ENCODE measurements at regions not wholly inside any gene's neighbourhood (a gene's known extent, or its start where the extent isn't known, plus 50 kb on each side); places are given as distances from the start of the nearest gene placed in this dataset.
"Not testable (repeated sequence)": the region's sequence is repeated elsewhere in the genome, so short reads cannot be mapped to it uniquely, and the experiment has no call there.

DNA sequence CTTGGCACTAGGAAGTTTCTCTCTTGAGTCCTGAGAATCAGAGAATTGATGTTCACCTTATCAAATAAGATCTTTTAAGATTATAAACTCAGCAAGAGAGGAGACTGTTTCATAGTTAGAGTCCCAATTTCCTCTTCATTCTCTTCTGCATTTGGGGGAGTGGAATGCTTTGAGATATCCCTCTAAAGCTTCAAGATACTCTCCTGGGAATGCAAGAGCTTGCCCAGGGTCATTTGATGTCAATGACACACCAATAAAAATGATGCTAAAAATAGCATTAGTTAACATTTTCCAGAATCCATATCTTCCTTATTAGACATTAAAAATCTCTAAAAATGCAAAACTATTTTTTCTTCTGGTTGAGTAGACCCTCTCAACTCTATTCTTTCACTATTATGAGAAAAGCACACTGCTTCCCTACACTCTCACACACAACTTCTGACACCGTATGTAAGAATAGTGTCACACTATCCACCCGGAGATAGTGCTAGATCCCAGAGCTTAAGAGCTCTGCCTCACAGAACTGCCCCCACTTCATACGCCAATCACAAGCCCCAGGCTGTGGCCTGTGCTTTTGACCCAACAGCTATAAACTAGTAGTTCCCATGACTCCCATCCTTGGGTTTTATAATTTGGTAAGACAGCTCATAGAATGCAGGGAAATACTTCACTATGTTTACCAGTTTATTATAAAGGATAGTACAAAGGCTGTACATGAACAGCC lies 399.9 kb upstream of the RUNX1 start:
- Histone ChIP-seq H3K4me1 (ENCODE audit: control insufficient read depth, insufficient read depth, low read length) (no peaks in the 10 kb centered on the region), H3K4me3 (ENCODE audit: low read length) (no peak overlapping the region), H3K9me3 (ENCODE audit: control insufficient read depth, insufficient read depth, low read length) (no peaks in the 10 kb centered on the region), H3K27ac (ENCODE audit: low read length) (no peak overlapping the region), H3K27me3 (ENCODE audit: control insufficient read depth, insufficient read depth, low read length) (no peaks in the 10 kb centered on the region), H3K36me3 (ENCODE audit: control insufficient read depth, insufficient read depth, low read length) (no peaks in the 10 kb centered on the region)
- DNase-seq (ENCODE audit: low read depth, low spot score) = no peak
- no CpG with 5 or more reads among the region's 3 CpGs for WGBS (ENCODE audit: insufficient coverage, insufficient read length)

DNA sequence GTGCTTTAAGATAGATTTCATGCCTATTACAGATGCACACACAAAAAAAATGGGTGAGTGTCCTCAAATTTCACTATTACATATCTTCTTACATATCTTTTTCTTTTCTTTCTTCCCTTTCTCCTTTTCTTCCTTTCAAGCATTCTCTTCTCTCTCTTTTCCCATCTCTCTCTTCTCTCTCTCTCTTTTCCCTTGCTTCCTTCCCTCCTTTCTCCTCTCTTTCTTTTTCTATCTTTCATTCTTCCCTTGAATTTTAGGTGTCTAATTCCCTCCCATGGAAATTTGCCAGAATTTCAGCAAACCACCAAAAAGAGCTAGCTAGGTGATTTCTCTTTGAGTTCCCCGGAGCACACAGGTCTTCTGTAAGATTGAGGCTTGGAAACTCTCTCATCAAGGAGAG lies 395.3 kb upstream of the RUNX1 start:
- WGBS (ENCODE audit: insufficient coverage, insufficient read length) = no CpG with 5 or more reads among the region's 1 CpG
- H3K9me3 ChIP-seq (ENCODE audit: control insufficient read depth, insufficient read depth, low read length) = no peaks in the 10 kb centered on the region
- DNase-seq (ENCODE audit: low read depth, low spot score) = no peak
- no peak overlapping the region for H3K4me3 ChIP-seq (ENCODE audit: low read length)
- H3K27ac ChIP-seq (ENCODE audit: low read length) = no peak overlapping the region
- H3K36me3 ChIP-seq (ENCODE audit: control insufficient read depth, insufficient read depth, low read length) = no peaks in the 10 kb centered on the region
- no peaks in the 10 kb centered on the region for H3K4me1 ChIP-seq (ENCODE audit: control insufficient read depth, insufficient read depth, low read length)
- H3K27me3 ChIP-seq (ENCODE audit: control insufficient read depth, insufficient read depth, low read length) = no peaks in the 10 kb centered on the region

DNA sequence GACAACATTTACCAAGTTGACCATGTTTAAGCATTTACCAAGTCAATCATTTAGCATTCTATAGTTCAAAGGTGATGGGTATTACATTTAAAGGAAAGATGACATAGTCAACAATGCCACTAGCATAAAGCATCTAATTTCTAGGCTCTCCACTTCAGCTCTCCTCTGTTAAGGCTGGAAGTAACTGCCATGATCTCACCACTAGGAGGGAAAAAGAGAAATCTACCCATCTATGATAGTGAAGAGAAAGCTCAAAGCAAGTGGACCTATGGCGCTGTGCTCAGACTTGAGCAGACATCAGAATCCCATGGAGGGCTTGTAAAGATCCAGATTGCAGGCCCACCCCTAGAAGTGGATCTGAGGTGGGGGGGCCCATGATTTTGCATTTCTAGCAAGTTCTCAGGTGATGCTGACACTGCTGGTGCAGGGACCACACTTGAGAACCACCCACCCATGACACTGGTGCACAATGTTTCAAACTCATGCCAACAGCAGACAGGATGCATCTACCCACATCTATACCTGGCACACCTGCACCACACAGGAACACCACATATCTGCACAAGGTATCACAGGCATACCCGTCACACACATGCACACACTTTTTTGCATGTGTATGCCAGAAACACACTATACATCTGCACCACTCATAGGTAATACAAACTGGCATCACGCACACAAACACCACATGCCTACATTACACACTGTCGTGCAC lies 392.9 kb upstream of the RUNX1 start:
- 100% methylated on average over 1 of the region's 4 CpGs for WGBS (ENCODE audit: insufficient coverage, insufficient read length)
- H3K9me3 ChIP-seq (ENCODE audit: control insufficient read depth, insufficient read depth, low read length) = no peaks in the 10 kb centered on the region
- H3K27me3 ChIP-seq (ENCODE audit: control insufficient read depth, insufficient read depth, low read length) = no peaks in the 10 kb centered on the region
- H3K4me3 ChIP-seq (ENCODE audit: low read length) = no peak overlapping the region
- H3K27ac ChIP-seq (ENCODE audit: low read length) = no peak overlapping the region
- no peaks in the 10 kb centered on the region for H3K36me3 ChIP-seq (ENCODE audit: control insufficient read depth, insufficient read depth, low read length)
- H3K4me1 ChIP-seq (ENCODE audit: control insufficient read depth, insufficient read depth, low read length) = 0 out of 2 replicates have a peak, but pooled peaks cover 1% of the 10 kb centered on the region
- no peak for DNase-seq (ENCODE audit: low read depth, low spot score)

GRCh38 chr21:35438643-35439404 lies 389.7 kb upstream of the RUNX1 start:
- no peak overlapping the region for H3K27ac ChIP-seq (ENCODE audit: low read length)
- WGBS (ENCODE audit: insufficient coverage, insufficient read length) = no CpG with 5 or more reads among the region's 6 CpGs

DNA sequence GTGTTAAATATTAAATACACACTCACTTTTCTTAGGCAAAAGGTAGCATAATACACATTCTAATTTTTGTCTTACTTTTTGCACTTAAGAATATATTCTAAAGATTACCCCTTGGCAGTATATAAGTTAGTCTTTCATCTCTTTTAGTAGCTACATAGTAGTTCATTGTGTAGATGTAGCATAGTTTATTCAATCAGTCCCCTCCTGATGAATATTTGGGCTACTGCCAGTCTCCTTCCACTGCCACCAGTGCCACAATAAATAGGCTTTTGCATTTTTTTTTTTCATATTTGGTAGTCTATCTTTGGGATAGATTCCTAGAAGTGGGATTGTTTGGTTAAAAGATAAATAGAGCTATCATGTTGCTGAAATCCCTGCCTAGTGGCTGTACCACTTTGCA lies 388.8 kb upstream of the RUNX1 start:
- H3K9me3 ChIP-seq (ENCODE audit: control insufficient read depth, insufficient read depth, low read length) = no peaks in the 10 kb centered on the region; the same call in 1 of the 2 replicates
- no peak for DNase-seq (ENCODE audit: low read depth, low spot score)
- H3K27ac ChIP-seq (ENCODE audit: low read length) = no peak overlapping the region
- no peaks in the 10 kb centered on the region for H3K36me3 ChIP-seq (ENCODE audit: control insufficient read depth, insufficient read depth, low read length)
- H3K27me3 ChIP-seq (ENCODE audit: control insufficient read depth, insufficient read depth, low read length) = no peaks in the 10 kb centered on the region
- no peak overlapping the region for H3K4me3 ChIP-seq (ENCODE audit: low read length)
- 0 out of 2 replicates have a peak, but pooled peaks cover 1% of the 10 kb centered on the region for H3K4me1 ChIP-seq (ENCODE audit: control insufficient read depth, insufficient read depth, low read length)

More at GRCh38 chr21:35438643-35439404, 389.7 kb upstream of the RUNX1 start:
- no peak overlapping the region for H3K4me3 ChIP-seq (ENCODE audit: low read length)
- no peak for DNase-seq (ENCODE audit: low read depth, low spot score)
- no peaks in the 10 kb centered on the region for H3K36me3 ChIP-seq (ENCODE audit: control insufficient read depth, insufficient read depth, low read length)
- 0 out of 2 replicates have a peak, but pooled peaks cover 1% of the 10 kb centered on the region for H3K4me1 ChIP-seq (ENCODE audit: control insufficient read depth, insufficient read depth, low read length)
- no peaks in the 10 kb centered on the region for H3K27me3 ChIP-seq (ENCODE audit: control insufficient read depth, insufficient read depth, low read length)
- H3K9me3 ChIP-seq (ENCODE audit: control insufficient read depth, insufficient read depth, low read length) = no peaks in the 10 kb centered on the region

DNA sequence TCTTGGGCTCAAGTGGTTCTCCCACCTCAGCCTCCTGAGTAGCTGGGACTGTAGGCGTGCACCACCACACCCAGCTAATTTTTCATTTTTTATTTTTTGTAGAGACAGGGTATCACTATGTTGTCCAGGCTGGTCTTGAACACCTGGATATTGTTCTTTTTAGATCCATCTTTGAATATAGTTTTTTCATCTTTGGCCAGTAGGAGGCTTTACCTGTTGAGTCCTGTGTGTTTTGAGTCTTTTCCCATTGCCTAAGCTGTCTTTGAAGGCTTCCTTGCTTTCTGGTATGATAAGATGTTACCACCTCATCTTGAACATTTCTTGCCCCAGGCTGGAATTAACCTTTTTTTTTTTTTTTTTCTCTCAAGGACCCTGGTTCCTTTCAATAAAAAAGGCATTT lies 387.8 kb upstream of the RUNX1 start:
- H3K4me1 ChIP-seq (ENCODE audit: control insufficient read depth, insufficient read depth, low read length) = 0 out of 2 replicates have a peak, but pooled peaks cover 1% of the 10 kb centered on the region
- no CpG with 5 or more reads among the region's 1 CpG for WGBS (ENCODE audit: insufficient coverage, insufficient read length)
- H3K27ac ChIP-seq (ENCODE audit: low read length) = no peak overlapping the region
- DNase-seq (ENCODE audit: low read depth, low spot score) = no peak
- H3K9me3 ChIP-seq (ENCODE audit: control insufficient read depth, insufficient read depth, low read length) = no peaks in the 10 kb centered on the region; the same call in 1 of the 2 replicates
- no peaks in the 10 kb centered on the region for H3K36me3 ChIP-seq (ENCODE audit: control insufficient read depth, insufficient read depth, low read length)
- H3K4me3 ChIP-seq (ENCODE audit: low read length) = no peak overlapping the region
- H3K27me3 ChIP-seq (ENCODE audit: control insufficient read depth, insufficient read depth, low read length) = no peaks in the 10 kb centered on the region

DNA sequence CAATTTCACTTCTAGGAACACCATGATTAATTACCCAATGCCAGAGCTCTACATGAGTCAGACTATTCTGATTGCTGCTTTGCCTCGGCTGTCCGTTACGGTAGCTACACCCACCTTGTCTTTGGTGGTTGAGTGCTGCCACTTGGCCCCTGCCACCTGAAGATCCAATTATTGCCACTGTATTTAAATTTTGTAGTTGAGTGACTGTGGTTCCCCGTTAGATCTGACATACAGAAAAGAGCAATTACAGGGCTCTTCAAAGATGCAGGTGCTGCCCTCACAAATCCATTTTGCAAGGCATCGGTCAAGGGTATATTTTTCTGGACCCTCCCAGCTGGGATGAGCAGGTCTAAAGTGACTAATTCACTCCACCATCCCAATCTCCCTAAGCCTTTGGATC lies 383.5 kb upstream of the RUNX1 start:
- H3K27ac ChIP-seq (ENCODE audit: low read length); H3K9me3 ChIP-seq (ENCODE audit: control insufficient read depth, insufficient read depth, low read length); H3K36me3 ChIP-seq (ENCODE audit: control insufficient read depth, insufficient read depth, low read length); H3K4me3 ChIP-seq (ENCODE audit: low read length); H3K4me1 ChIP-seq (ENCODE audit: control insufficient read depth, insufficient read depth, low read length); H3K27me3 ChIP-seq (ENCODE audit: control insufficient read depth, insufficient read depth, low read length); DNase-seq (ENCODE audit: low read depth, low spot score): not testable (repeated sequence)
- WGBS (ENCODE audit: insufficient coverage, insufficient read length) = no CpG with 5 or more reads among the region's 5 CpGs

DNA sequence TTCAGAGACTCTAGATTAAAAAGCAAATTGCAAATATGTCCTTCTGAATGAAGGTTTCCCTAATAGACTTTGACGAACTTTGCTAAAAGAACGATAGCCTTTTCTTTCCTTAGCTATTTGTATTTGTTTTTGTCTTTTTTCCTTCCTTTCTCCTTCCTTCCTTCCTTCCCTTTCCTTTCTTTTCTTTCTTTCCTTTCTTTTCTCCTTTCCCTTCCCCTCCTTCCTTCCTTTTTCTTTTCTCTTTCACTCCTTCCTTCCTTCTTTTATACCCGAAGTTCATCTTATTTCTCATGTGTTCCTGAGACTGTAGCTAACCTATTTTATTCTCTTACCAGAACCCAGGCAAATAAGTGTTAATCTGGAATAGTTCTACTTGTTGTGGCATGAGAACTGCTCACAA lies 381.2 kb upstream of the RUNX1 start:
- no peaks in the 10 kb centered on the region for H3K4me1 ChIP-seq (ENCODE audit: control insufficient read depth, insufficient read depth, low read length)
- H3K27me3 ChIP-seq (ENCODE audit: control insufficient read depth, insufficient read depth, low read length) = no peaks in the 10 kb centered on the region
- DNase-seq (ENCODE audit: low read depth, low spot score) = no peak
- H3K27ac ChIP-seq (ENCODE audit: low read length) = no peak overlapping the region
- H3K9me3 ChIP-seq (ENCODE audit: control insufficient read depth, insufficient read depth, low read length) = no peaks in the 10 kb centered on the region; the same call in 1 of the 2 replicates
- no peaks in the 10 kb centered on the region for H3K36me3 ChIP-seq (ENCODE audit: control insufficient read depth, insufficient read depth, low read length)
- H3K4me3 ChIP-seq (ENCODE audit: low read length) = no peak overlapping the region
- WGBS (ENCODE audit: insufficient coverage, insufficient read length) = 78% methylated on average over 1 of the region's 3 CpGs

DNA sequence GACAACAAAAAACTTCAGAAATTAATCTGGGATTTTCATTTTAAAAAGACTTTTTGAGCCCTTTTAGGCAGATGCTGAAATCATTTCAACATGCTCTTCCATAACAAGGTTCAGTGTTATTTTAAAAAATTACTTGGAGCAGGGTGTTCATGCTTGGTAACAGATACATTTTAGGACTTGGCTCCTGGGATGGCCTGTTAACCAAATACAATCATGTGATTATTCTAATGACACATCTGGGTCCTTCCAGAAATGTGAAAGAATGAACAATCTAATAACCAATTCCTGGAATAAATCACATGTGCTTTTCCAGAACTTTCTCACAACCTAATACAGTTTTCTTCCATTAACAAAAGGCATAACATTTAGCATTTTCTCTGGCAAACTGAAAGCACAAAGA lies 379.8 kb upstream of the RUNX1 start:
- Histone ChIP-seq H3K4me3 (ENCODE audit: low read length) (no peak overlapping the region), H3K9me3 (ENCODE audit: control insufficient read depth, insufficient read depth, low read length) (no peaks in the 10 kb centered on the region; the same call in 1 of the 2 replicates), H3K27ac (ENCODE audit: low read length) (no peak overlapping the region), H3K27me3 (ENCODE audit: control insufficient read depth, insufficient read depth, low read length) (no peaks in the 10 kb centered on the region), H3K4me1 (ENCODE audit: control insufficient read depth, insufficient read depth, low read length) (no peaks in the 10 kb centered on the region), H3K36me3 (ENCODE audit: control insufficient read depth, insufficient read depth, low read length) (no peaks in the 10 kb centered on the region)
- no peak for DNase-seq (ENCODE audit: low read depth, low spot score)

GRCh38 chr21:35428489-35428888 lies 379.4 kb upstream of the RUNX1 start:
- no peaks in the 10 kb centered on the region for H3K4me1 ChIP-seq (ENCODE audit: control insufficient read depth, insufficient read depth, low read length)
- no peak for DNase-seq (ENCODE audit: low read depth, low spot score)
- H3K9me3 ChIP-seq (ENCODE audit: control insufficient read depth, insufficient read depth, low read length) = no peaks in the 10 kb centered on the region; the same call in 1 of the 2 replicates

More at GRCh38 chr21:35428489-35428888, 379.4 kb upstream of the RUNX1 start:
- Histone ChIP-seq H3K27ac (ENCODE audit: low read length) (no peak overlapping the region), H3K27me3 (ENCODE audit: control insufficient read depth, insufficient read depth, low read length) (no peaks in the 10 kb centered on the region), H3K36me3 (ENCODE audit: control insufficient read depth, insufficient read depth, low read length) (no peaks in the 10 kb centered on the region), H3K4me3 (ENCODE audit: low read length) (no peak overlapping the region)
- no CpG with 5 or more reads among the region's 9 CpGs for WGBS (ENCODE audit: insufficient coverage, insufficient read length)

All from iPS DF 6.9 (cell line).